ENCODE measurements at regions not wholly inside any gene's neighbourhood (a gene's known extent, or its start where the extent isn't known, plus 50 kb on each side); places are given as distances from the start of the nearest gene placed in this dataset.

DNA sequence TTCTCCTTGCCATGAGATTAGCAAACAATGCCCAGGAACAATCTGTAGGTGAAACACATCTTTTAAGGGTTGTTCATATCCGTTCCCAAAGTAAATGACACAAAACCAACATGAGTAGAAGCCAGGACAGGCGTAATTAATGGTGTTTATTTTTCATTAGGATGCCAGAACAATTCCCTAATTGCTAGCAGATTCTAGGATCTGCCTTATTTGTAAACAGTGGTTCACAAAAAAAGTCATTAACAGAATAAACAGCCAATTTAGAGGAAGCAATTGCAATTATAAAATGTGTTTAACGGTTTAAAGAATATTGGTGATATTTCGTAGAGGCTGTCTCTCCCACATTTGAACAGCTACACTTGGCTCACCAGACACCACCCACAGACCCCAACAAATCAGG, 250.6 kb upstream of the GPR26 start:
- DNase-seq, result no peak

GRCh38 chr10:123417414-123417813, 248.7 kb upstream of the GPR26 start:
- no peak for DNase-seq

- DNase-seq, result no peak
Observed at GRCh38 chr10:123421461-123421860, 244.7 kb upstream of the GPR26 start.

DNA sequence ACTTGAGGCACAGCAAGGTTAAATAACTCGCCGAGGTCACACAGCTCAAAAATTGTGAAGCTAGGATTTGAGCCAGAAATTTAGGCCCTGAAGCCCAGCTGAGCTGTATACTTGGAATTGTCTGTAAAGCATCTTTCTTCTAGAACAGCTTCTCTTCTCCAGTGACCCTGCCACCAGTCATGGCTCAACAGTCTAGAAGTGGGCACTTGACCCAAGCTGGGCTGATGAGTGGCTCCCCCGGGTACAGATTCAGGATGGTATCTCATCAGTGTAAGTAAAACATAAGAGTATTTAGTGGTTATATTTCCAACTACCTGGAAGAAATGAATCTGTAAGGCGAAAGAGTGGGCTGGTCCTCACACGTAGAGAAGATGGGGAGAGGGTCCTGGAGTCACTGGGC, 243.9 kb upstream of the GPR26 start:
- DNase-seq, result no peak

DNA sequence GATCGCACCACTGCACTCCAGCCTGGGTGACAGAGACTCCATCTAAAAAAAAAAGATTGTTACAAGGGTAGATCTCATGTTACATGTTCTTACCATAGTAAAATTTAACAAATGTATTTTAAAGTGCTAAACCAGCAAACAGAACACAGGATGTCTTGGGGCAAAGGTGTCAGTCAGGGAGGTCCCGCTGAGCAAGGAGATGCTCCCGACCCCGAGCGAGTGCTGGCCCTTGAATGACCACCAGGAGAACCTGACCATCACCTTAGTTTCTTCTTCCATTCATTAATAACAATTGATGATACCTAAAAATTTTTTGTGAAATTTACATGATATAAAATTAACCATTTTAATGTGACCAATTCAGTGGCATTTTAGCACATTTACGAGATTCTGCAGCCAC, 241.6 kb upstream of the GPR26 start:
- DNase-seq, result no peak

DNA sequence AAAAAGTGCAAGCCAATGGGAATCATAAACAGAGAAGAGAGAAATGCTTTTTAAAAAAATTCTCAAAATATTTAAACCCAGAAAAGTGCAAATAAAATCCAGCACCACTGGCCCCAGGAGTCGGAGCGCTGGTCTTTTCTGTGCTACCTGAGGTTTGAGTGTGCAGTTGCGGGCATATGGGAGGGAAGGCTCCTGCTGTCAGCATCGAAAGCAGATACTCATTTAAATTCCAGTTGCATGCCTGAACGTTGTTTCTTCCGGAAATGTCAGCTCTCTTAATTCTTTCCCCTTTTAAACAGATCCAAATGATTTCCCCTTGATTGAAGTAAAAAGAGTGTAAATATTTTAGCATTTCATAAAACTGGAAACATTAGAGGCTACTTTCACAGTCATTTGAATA, 240.5 kb upstream of the GPR26 start:
- DNase-seq, result no peak

DNA sequence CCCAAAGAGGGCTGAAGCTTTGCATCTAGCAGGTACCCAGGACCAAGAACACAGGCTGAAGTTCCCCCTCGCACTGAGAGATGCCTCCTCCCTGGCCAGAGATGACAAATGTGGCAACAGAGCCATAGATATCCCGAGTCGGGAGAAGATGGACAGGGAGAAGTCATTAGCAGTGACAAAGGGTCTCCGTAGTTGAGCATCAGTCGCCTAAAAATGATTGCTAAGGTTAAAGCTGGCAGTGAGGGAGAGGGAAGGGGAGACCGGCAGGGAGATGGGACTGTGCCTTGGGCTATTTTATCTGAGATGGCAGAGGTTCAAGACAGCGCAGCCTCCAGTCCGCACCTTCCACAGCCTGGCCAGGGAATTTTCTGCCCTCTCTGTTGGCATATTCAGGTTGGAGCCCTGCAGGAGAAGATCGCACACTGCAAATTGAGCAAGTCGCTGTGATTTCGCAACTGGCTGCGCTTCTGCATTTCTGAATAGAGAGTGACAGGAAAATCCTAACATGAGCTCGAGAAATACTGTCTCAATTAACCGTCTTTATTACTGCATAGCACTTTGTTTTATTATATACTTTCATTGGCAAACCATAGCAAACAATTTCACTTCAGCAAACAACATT, 238.9 kb upstream of the GPR26 start:
- DNase-seq, result no peak

DNA sequence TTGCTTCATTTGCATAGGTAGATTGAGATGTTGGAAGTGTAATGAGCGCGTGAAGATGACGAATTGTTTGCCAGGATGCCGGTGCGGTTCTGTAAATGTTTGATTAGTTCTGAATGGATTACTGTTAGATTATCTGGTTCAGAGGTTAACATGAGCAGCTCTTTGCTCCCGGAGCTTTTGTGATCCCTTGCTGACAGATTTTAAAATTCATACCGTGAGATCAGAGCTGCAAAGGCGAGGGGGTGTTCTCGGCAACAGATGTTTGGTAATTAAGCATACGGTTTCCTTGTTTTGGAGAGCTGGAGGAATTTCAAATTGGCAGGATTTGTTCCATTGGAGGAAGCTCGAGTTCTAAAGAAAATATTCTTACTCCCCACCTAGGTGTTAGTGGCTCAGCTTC, 237.8 kb upstream of the GPR26 start:
- DNase-seq, result no peak

- peak in 1 of 2 donors; percentile 4 for DNase-seq
Observed at GRCh38 chr10:123429706-123430221, 236.4 kb upstream of the GPR26 start.

DNA sequence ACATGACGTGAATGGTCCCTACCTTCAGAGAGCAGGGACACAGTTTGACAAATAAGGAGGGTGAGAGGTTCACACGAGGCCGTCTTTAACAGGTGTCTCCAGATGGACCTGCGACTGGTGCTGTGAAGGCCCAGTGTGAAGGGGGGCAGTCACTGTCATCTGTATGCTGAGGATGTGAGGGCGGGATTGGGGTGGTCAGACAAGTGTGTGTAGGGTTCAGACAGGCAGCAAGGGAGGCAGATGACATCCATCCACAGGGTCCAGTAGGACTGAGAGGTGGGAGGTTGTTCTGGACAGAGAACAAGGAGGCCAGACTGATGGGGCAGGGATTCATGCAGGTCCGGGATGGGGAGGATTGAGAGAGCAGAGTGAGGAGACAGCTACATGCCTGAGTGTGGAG, 232.6 kb upstream of the GPR26 start:
- no peak for DNase-seq

DNA sequence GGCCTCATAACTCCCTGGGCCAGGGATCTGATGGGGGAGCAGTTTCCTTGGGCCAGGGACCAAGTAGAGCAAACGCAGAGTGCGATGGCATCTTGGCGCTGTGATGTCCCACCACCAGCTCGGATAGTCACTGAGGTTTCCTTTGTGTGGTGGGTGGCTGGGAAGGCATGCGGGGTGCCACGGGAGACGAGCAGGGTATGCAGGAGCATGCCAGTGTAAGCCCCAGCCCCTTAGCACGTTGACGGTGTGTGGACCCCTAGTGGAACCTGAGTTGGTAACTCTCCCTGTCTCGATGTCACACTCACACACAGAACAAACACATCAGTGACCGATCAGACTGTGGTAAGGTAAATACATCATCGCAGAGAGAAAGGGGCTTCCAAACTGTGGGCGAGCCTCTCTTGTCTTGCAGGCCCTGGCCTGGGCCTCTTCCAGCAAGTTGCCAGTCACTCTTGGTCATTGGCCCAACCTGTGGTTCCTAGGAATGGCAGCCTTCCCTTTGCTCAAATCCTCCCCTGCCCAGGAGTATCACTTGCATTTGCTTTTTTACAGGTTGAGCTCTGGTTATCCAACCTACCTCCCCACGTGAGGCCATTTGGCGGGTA, 231.6 kb upstream of the GPR26 start:
- DNase-seq, result no peak

- DNase-seq, result no peak
Observed at GRCh38 chr10:123442901-123443300, 223.3 kb upstream of the GPR26 start.

DNA sequence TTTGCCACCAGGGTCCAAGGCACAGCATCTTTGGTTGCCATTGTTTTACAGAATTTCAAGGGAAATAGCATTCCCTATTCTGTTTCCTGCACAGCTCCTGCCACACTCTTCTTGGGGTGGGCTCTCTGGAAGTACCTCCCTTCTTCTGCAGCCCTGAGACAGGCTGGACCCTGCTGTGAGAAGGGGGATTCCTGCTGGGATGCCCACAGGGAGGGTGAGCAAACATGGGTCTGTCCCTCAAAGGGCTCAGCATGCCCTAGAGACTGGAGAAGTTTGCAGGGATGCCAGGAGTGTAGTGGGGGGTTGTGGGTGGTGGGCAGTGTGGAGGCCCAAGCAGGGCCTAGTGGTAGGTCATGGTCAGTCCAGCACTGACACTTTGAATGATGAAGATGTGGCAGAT, 222.2 kb upstream of the GPR26 start:
- no peak for DNase-seq

DNA sequence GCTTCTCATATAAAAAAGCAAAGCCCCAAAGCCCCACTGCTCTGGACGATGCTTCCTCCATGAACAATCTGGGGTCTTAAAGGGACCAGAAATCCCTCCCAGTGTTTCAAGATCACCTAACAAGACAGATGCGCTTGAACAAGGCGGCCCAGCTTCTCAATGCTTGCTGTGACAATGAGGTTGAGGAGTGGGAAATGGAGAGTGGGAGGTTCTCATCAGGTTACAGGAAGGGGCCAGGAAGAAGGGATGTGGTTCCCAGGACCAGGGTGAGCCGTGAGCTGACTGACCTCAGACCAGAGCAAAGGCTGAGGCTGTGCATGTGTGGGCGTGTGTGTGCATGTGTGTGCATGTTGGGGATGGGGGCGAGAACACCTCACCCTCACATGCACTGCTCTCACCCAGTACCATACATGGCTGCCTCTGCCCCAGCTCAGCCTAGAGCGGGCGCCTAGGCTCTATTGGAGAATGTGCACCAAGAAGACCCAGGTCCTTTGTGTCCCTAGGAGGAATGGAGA, 220.8 kb upstream of the GPR26 start:
- DNase-seq, result no peak

DNA sequence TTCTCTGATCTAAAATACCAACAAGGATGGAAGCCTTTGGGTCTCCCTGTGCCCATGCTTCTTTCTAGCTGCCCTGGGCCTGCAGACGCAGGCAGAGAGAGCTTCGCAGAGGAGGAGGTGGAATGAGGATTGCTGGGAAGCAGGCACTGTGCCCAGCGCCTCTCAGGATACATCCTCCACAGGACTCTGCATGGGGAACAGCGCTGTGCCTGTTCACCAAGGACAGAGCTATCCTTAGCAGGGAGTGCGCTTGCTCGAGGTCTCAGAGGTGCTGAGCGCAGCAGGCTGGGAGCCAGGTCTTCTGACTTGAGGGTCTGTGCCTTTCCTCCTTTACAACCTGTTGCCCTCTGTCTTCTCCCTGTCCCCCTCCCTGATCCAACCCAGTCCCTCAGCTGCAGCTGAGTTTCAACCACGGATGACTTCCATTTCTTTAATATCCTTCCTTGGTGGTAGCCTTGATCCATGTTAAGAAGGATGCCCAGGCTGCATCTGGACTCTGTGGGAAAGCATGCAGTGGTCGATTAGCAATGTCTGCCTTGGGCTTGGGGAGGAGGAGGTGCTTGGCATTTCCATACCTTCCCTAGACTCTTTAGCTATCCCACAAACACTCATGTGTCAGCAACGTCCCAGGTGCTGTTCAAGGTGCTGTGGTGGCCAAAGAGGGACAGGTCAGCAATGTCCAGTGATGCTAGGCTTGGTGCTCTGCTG, 219.6 kb upstream of the GPR26 start:
- no peak for DNase-seq

GRCh38 chr10:123449234-123449962, 216.8 kb upstream of the GPR26 start:
- no peak for DNase-seq

- DNase-seq, result no peak
Observed at GRCh38 chr10:123450956-123451605, 215.1 kb upstream of the GPR26 start.

GRCh38 chr10:123451618-123452245, 214.4 kb upstream of the GPR26 start:
- no peak for DNase-seq

GRCh38 chr10:123454987-123455386, 211.2 kb upstream of the GPR26 start:
- no peak for DNase-seq

DNA sequence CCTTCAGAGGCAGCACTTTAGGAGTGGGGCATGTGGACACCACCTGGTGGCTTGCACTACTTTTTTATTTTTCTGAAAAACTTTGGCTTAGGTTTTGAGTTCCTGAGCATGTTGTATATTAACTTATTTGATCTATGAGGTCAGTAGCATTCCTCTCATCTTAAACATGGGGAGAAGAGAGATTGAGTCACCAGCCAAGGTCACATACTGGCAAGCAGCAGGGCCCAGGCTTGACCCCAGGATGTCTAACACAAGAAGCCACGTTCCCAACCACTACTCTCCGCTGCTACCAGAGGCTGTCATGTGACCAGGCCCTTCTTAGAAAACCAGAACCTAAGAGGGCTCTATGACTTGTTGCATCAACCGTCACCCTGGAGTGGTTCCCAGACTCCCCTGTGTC, 210.3 kb upstream of the GPR26 start:
- no peak for DNase-seq

- DNase-seq, result no peak
Observed at GRCh38 chr10:123458933-123459332, 207.2 kb upstream of the GPR26 start.

DNA sequence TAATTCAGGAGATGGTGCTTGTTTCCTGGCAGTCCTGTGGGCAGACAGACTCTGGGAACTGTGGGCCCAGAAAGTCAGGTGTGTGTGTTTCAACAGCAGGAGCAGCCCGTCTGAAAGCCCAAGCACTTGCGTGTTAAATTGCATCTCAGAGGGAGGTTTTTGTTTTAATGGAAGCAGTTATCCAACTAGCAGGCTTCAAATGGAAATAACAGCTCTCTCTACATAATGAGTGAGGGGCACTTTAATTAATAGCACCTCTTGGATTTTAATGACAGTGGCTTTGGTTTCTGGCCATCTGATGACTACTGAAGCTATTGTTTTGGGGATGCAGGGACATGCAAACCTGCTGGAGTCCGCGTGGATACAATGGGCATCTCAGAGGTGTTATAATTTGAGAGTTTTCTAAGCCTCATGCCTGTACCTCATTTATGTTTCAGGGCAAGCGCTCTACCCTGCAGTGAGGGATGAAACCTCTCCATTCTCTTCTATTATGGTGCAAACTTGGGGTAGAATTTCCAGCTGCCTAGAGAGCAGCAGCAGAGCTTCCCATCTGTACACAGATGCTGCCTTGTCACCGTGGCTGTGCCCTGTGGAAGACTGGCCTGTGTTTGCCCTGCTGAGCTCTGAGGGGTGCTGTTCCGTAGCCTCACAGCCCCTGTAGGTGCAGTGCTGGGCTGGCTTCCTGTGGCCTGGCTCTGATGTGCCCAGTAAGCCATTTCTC, 206.6 kb upstream of the GPR26 start:
- no peak for DNase-seq

Measured in hippocampal formation (tissue), 2 donors.